ENCODE measurements at regions not wholly inside any gene's neighbourhood (a gene's known extent, or its start where the extent isn't known, plus 50 kb on each side); places are given as distances from the start of the nearest gene placed in this dataset.
"Not testable (repeated sequence)": the region's sequence is repeated elsewhere in the genome, so short reads cannot be mapped to it uniquely, and the experiment has no call there.

DNA sequence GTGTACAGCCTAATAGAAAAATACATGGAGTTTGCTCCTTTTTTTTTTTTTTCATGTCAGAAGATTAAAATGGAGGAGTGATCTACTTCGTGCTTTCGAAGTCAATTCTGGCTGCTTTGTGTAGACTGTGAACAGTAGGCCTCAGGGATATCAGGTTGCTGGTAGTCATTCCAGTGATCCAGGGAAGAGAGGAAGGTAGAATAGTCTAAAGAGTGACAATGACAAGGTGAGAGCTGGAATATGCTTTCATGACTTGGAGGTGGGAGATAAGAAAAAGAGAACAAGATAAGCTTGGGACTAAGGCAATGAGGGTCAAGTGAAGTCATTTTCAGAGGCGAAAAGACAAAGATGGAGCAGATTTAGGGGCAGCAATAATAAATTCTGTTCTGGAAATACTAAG is 111.3 kb upstream of the MIR17HG start:
- no peak for DNase-seq

DNA sequence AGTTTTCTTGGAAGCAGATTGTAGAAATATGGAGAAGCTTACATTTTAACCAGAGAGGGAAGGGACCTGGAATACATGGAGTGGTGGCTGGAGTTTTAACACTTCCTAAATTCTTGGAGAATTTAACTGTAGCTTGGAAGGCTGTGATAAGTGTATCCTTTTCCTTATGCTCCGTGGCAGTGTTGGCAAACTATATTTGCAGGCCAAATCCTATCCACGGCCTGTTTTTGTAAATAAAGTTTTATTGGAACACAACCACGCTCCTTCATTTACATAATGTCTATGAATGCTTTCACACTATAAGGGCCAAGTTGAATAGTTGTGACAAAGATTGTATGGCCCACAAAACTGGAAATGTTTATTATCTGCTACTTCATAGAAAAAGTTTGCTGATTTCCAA is 110.6 kb upstream of the MIR17HG start:
- no peak for DNase-seq

DNA sequence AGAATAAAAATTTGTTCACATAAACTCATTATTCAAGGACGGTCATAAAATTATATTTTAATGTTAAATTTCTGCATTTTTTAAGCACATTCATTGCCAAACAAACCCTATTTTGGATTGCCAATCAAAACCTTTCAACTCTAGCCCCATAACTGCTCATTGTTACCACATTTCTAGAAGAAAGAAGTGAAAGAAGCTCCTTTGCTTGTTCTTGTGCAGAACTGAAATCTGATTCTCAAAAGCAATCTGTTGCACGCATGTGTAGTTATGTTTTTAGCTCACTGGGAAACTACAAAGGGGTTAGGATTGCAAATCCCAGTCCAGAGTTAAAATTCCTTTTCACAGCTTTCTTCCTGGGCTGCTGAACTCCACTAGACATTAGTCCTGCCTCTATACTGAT is 109.5 kb upstream of the MIR17HG start:
- DNase-seq = no peak

DNA sequence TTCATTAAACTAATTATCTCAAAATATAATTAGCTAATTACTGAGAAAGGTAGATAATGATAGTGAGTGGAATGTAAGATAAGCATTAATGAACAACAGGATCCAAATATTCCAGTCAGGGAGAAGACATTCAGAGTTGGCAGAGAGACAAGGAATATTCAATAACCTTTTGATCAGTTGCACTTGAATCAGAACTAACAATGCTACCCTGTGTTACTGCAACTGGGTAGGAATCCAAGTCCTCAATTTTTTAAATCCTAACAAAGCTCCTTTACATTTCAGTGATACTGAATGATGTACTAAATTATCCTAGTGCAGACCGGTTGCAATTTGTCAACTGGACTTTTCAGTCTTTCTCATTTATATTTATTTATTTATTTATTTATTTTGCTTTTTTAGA is 107.1 kb upstream of the MIR17HG start:
- DNase-seq = no peak

DNA sequence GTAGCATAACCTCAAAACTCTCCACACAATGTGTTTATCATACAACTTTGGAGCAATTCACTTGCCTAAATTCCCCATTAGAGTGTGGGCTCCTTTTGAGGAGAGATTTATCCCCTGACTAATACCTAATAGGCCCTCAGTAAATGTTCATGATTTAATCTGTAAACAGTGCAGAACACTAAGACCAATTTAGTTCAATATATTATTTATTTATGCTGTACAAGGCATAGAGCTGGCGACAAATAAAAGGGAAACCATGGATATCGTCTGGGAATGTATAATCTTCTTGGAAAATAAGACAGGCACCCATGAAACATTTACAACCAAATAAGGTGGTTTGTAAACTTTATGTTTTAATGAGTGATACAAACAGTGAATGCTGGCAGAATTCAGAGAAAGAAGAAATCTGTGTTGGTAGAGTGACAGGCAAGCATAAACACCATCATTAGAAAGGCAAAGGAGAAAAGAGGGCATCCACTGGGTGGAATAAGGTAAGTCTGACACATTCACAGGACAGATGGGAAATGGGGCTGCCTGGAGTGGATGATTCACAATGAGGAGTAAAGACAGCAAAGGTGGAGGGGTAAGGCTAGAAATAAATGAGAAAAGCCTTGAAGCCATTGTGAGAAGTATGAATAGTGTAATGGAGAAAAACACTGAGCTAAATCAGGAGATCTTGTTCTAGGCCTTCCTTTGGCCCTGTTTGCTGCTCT is 106.1 kb upstream of the MIR17HG start:
- no peak for DNase-seq

DNA sequence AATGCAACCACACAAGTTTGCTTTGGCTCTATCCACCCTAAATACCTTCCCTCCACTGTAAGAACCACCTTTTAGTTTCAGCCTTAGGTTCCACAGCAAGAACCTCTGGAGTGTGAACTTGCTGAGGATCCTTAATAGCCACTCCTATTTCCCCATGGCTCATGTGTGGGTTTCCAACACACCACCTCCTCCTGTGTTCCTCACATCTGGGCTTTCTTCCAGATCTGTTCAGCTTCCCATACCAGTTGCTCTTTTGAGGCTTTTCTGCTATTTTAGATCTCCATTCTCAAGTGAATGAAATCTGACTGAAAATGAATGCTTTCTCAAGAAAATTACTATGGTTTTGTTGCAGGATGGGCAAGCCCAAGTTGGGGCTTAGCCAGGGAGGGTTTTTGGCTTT is 104.8 kb upstream of the MIR17HG start:
- DNase-seq = no peak

DNA sequence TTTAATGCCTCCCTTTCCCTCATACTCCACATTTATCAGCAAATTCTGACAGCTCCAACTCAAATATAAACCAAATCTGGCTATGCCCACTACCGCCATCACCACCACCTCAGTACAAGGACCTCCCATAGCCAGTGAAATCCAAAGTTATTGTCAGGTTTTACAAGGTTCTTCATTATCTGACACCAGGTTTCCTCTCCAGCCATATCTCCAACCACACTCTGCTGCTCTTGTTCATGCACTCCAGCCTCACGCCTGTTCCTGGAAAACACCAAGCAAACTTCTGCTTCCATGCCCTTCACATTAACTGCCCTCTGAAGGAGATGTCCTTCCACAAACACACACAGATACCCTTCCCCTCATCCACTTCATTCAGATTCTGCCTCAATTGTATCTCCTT is 102.2 kb upstream of the MIR17HG start:
- DNase-seq = no peak

DNA sequence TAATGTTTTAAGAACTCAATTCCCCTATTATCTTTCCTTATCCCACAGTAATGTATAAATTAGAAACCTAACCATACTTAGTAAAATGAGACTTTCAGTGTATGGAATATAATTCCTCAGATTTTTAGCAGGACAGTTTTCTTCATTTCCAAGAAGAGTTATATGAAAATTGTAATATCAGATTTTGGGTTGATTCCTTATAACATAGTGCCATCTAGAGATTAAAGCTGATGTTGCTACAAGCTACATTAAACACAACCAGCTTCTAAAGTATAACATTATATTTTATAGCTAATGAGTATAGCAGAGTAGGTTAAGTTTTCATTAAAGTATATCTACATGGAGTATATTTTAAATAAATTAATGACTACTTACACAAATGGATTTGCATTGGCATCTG is 99.7 kb upstream of the MIR17HG start:
- DNase-seq = peak; percentile 31

DNA sequence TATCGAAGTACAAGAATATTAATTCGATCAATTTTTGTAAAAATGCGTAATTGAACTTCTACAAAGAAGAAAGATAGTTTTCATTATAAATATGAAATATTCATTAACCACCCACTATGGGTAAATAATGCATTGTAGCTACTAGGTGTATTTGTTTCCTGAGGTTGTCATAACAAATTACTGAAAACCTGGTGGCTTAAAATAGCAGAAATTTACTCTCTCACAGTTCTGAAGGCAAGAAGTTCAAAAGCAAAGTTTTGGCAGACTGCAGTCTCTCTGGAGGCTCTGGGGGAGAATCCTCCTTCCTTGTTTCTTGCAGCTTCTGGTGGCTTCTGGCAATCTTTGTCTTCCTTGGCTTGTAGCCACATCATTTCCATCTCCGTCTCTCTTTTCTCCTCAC is 99.2 kb upstream of the MIR17HG start:
- DNase-seq = no peak

DNA sequence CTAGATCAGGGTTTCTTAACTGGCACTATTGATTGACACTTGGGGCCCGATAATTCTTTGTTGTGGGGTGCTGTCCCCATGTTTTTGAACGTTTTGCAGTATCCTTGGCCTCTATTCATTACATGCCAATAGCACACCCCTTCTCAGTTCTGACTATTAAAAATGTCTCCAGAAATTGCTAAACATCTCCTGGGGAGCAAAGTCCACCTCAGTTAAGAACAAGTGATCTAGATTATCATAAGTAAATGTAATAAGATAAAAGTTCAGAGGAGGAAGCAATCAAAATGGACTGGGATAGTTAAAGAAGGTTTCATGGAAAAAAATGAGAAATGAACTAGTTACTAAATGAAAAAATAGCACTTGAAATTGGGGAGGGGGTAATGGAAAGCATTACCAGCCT is 98.1 kb upstream of the MIR17HG start:
- DNase-seq = no peak

DNA sequence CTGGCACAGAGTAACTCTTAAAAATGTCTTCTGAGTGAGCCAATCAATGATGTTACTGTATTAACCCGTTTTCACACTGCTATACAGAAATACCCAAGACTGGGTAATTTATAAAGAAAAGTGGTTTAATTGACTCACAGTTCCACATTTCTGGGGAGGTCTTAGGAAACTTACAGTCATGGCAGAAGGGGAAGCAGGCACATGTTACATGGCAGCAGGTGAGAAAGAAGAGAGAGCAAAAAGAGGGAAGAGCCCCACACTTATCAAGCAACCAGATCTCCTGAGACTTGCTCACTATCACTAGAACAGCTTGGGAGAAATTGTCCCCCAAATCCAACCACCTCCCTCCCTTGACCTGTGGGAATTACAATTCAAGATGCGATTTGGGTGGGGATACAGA is 97.6 kb upstream of the MIR17HG start:
- no peak for DNase-seq

DNA sequence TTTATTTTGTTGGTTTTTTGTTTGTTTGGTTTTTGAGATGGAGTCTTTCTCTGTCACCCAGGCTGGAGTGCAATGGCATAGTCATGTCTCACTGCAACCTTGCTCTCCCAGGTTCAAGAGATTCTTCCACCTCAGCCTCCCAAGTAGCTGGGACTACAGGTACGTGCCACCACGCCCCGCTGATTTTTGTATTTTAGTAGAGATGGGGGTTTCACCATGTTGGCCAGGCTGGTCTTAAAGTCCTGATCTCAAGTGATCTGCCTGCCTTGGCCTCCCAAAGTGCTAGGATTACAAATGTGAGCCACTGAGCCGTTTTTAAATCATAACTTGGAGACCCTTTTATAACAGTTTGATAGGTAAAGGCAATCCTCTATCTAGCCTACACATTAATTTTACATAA is 95.9 kb upstream of the MIR17HG start:
- DNase-seq = not testable (repeated sequence)

DNA sequence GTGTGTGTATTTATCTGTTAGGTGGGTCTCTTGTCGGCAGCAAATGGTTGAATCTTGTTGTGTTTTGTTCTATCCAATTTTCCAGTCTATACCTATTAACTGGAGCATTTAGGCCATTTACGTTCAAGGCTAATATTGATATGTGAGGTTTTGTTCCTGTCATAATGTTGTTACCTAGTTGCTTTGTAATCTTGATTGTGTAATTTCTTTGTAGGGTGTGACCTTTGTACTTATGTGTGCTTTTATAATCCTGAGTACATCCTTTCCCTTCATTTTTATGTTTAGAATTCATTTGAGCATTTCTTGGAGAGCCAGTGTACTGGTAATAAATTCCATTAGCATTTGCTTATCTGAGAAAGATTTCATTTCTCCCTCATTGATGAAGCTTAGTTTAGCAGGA is 83.0 kb upstream of the MIR17HG start:
- DNase-seq = no peak

DNA sequence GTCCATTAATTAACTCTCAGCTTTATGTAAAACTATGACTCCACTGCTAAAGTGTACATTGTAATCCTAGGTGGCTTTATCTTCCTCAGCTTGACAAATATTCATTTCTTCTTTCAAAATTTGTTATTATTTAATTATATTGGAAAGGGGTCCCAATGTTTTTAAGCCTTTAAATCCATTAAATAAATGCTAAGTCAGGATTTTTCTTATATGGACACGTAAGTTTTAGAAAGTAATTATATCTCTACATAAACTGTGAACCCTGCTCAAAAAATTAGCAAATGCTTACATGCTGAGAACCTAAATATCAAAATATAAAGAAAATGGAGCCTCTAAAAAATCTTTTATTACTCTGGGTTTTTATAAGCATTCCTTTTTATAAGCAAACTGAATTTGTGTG is 78.2 kb upstream of the MIR17HG start:
- DNase-seq = no peak

DNA sequence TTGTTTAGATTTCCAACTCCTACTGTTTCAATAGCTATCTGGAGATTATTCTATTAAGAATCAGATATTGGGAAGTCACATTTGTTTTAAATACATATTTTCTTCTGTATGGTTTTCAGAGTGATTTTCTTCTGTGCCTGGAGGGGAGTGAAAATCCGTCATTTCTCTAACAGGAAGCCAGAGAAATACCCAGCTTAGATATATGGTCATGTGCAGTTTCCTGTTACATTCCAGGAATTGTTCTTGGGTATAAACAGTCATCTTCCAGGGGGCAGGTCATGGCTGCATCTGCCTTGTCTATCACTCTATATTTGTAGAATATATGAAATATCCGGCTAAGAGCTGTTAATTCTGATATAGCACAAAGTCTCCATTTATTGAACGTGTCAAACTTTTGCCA is 77.5 kb upstream of the MIR17HG start:
- DNase-seq = no peak

DNA sequence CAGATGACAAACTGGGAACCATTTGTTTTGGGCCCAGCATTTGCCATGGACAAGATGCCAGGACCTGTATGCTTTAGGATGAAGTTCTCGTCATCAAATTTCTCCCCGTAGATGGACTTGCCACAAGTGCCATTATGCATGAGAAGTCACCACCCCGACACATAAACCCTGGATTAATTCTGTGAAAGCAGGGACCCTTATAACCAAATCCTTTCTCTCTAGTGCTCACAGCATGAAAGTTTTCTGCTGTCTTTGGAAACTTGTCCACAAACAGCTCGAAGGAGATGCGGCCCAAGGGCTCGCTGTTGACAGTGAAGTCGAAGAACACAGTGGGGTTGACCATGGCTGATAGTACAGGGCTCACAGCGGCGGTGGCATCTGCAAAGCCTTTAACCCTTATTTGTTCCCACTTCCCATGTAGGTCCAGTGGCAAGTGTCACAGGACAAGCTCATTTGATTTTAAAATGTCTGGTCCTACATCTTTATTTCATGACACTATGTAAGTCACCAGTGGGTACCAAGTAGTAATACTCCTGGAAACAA is 75.2 kb upstream of the MIR17HG start:
- no peak for DNase-seq

DNA sequence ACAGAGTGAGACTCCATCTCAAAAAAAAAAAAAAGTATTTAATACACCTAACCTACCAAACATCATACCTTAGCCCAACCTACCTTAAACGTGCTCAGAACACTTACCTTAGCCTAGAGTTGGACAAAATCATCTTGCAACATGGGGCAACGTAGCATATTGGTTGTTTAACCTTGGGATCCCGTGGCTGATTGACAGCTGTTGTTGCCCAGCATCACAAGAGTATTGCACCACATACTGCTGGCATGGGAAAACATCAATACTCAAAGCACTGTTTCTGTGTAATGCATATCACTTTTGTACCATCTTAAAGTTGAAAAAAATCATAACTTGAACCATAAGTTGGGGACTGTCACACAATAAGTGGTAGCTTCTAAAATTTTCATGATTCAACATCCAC is 73.8 kb upstream of the MIR17HG start:
- DNase-seq = no peak

DNA sequence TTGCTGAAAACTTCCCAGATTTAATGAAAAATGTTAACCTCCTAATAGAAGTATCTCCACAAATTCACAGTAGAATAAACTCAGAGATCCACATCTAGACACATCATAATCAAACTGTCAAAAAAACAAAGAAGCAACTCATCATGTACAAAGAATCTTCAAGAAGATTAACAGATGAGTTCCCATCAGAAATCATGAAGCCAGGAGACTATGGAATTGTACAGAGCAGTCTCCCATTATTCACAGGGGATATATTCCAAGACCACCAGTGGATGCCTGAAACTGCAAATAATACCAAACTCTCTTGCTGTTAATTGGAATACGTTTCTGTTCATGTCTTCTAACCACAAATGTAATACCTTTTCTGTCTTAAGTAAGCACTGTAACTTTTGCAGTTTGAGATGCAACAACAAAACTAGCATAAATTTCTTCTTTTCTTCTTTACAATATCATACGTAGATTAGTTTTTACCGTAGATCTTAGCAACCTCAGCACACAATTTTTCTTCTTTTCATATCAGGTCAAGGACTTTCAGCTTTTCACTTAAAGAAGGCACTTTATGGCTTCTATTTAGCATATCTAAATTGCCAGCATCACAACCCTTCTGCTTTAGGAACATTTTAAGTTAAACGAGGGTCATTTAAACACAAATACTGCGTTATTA is 70.3 kb upstream of the MIR17HG start:
- DNase-seq = no peak

DNA sequence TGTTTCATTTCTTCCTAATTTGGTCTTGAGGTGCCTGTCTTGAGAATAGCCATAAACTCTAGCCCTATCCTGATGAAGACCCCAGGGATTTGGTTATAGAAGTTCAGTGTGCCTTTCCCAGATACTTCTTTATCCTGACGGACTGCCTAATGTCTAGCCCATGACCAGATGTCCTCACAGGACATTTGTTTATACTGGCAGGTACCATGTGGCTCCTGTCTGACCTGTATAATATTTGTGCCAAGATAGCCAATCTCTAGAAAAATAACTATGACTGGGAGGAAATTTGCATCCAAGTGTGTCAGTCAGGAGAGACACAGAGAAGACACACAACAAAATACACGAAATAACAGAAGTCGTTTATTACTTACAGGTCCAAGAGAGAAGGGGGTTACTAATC is 69.2 kb upstream of the MIR17HG start:
- no peak for DNase-seq

DNA sequence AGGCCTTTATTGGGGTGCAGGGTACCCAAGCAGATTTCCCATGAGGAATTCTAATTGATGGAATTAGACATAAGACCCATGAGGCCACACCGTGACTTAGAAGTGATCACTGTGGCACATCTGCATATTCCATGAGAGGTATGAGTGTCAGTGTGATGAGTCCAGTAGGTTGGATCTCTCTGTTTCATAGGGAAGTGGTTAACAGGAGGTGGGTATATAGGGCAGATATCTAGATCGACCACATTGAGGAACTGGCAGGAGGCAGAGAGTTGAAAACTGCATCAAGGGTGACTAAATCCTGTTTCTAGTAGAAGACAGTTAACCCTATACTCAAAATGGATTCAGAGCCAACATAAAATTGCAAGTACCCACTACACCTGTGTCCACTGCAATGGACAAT is 68.6 kb upstream of the MIR17HG start:
- DNase-seq = no peak

DNA sequence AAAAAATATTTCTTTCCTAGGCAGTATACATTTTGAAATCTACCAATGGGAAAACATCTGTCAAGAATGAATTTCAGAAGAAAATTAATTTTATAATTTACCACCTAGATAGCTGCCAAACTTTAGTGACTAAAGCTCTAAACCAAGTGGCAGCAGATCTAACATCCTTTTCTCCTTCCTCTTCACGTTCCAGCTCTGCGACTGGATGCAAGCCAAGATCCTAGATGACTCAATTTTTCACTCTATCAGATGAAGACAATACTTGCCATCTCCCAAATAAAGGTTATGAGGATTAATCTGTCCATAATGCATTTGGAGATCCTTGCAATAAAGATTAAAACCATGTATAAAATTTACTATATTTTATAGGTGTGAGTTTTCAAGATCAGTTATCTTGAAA is 66.7 kb upstream of the MIR17HG start:
- DNase-seq = no peak

DNA sequence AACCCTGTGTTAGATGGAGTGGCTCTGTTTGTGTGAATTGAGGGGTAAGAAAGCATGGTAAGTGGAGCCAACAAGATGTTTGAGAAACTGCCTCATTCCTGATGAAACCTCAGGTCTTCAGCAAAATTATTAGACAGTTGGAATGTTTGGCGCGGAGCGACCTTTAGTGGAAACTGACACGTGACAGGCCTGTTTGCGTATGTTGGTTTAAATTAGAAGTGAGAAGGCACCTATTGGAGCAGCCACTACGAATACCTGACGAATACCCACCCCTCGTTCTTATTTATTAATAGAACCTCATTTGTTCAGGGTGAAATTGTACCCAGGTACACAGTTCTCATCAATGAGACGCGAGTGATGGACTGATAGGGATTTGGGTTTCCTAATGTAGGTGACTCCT is 63.2 kb upstream of the MIR17HG start:
- DNase-seq = no peak

DNA sequence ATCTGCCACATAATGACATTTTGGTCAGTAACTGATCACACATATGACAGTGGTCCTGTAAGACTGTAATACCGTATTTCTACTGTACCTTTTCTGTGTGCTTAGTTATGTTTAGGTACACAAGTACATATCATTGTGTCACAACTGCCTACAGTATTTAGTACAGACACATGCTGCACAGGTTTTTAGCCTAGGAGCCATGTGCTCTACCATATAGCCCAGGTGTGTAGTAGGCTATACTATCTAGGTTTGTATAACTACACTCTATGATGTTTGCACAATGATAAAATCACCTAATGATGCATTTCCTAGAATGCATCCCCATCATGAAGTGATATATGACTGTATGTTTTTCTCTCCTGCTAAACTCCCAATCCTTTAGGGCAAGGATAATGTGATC is 61.2 kb upstream of the MIR17HG start:
- DNase-seq = peak; percentile 3

DNA sequence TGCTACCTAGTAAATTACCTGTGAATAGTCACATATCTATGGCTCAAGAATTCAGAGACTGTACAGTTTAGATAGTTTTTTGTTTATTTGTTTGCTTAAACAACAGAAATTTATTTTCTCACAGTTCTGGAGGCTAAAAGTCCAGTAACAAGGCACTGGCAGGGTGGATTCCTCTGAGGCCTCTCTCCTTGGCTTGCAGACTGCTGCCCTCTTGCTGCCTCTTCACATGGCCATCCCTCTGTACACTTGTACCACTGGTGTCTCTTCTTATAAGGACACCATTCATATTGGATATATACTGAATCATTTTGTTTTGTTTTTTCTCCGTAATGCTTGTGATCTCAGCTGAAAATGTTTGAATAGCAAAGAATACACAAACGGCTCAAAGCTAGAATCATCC is 56.4 kb upstream of the MIR17HG start:
- DNase-seq = no peak

Data from DMS53 (cell line).